ENCODE measurements at regions not wholly inside any gene's neighbourhood (a gene's known extent, or its start where the extent isn't known, plus 50 kb on each side); places are given as distances from the start of the nearest gene placed in this dataset.

DNA sequence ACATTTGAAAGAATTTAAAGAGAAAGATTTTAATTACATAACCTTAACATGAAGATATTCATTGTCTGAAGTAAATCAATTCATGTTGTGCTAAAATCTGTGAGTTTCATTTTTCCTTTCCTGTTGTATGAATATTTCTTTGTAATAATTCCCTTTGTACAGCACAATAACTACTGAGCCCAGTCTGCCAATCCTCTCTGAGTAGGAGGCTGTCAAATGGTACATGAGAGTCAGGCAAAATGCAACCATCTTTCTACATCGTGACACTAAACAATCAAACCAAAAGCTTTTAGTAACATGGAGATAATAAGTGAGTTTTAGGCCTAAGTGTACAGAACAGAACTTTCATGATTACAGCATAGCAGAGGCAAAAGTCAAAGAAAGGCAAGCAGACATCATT, 165.5 kb downstream of the PLPPR4 start:
- H3K9ac ChIP-seq (replicated peaks in 1 of 4; ENCODE audit: extremely low read depth in 1 of 4, low read depth in 3 of 4, low read length in 3 of 4) = no peak overlapping the region
- no peaks in the 10 kb centered on the region for H3K79me1 ChIP-seq (ENCODE audit: low read depth, low read length)
- WGBS, 2 experiments (ENCODE audit: extremely low coverage in 1 of 2, insufficient coverage in 1 of 2, insufficient read length in 1 of 2, insufficient replicate concordance in 2 of 2, low coverage in 1 of 2, low lambda C conversion rate in 2 of 2, missing lambda C conversion rate in 1 of 2) = 93% methylated on average over 1 of the region's 1 CpG; no CpG with 5 or more reads in 1 of the 2 experiments
- H3K4ac ChIP-seq (replicated peaks; ENCODE audit: insufficient read length, low read depth, low read length) = no peak overlapping the region
- H3K4me2 ChIP-seq (ENCODE audit: insufficient read depth in 1 of 2, low read depth in 2 of 2, low read length in 2 of 2) = no peak overlapping the region
- H2AK5ac ChIP-seq (ENCODE audit: low read depth, low read length) = no peak overlapping the region
- H3K79me2 ChIP-seq (ENCODE audit: control insufficient read depth in 1 of 2, insufficient read depth in 2 of 2, low read length in 2 of 2) = no peaks in the 10 kb centered on the region
- no peaks in the 10 kb centered on the region for H3K9me3 ChIP-seq (ENCODE audit: insufficient read depth in 2 of 2, low read depth in 1 of 2, low read length in 1 of 2)
- FAIRE-seq = no peak
- TF ChIP-seq HDAC2 (IDR thresholded peaks at IDR 0.05; ENCODE audit: borderline replicate concordance in 1 of 2, low read depth in 2 of 2, low read length in 2 of 2) (no peak), CREB1 (IDR thresholded peaks at IDR 0.05) (no peak), RFX5 (IDR thresholded peaks at IDR 0.05; ENCODE audit: borderline replicate concordance, low read depth, low read length) (no peak), RAD21 (IDR thresholded peaks at IDR 0.05 in 1 of 2, conservative IDR thresholded peaks at IDR 0.05 in 1 of 2; ENCODE audit: low read depth in 2 of 2, low read length in 2 of 2) (no peak), CTBP2 (IDR thresholded peaks at IDR 0.05; ENCODE audit: borderline replicate concordance, insufficient read depth, insufficient read length, low read length) (no peak), CHD1 (IDR thresholded peaks at IDR 0.05; ENCODE audit: low read depth, low read length) (no peak), KDM1A (IDR thresholded peaks at IDR 0.05; ENCODE audit: borderline replicate concordance, low read length) (no peak), RXRA (IDR thresholded peaks at IDR 0.05; ENCODE audit: insufficient read depth, low read depth, low read length) (no peak), FOSL1 (IDR thresholded peaks at IDR 0.05; ENCODE audit: insufficient read depth, low read depth, low read length) (no peak)
- no peaks in the 10 kb centered on the region for H3K36me3 ChIP-seq (ENCODE audit: control insufficient read depth in 2 of 4, insufficient read depth in 4 of 4, low read length in 3 of 4)
- no peaks in the 10 kb centered on the region for H3K23me2 ChIP-seq (ENCODE audit: low read depth, low read length)
- H4K8ac ChIP-seq (ENCODE audit: extremely low read depth, insufficient read depth, low read length) = no peak overlapping the region
- no peak overlapping the region for H2BK5ac ChIP-seq (ENCODE audit: low read depth, low read length)
- no peak overlapping the region for H4K91ac ChIP-seq (replicated peaks; ENCODE audit: insufficient read length, low read length)
- H2AFZ ChIP-seq (ENCODE audit: low read length) = no peak overlapping the region
- no peak for DNase-seq (ENCODE audit: low read depth in 1 of 2, low spot score in 2 of 2)
- CTCF ChIA-PET (ENCODE audit: partially characterized antibody) = interaction anchor here (0.6 kb wide), 1 partner anchor 249 kb away, joined by 3 read pairs; no protein-coding TSS in a partner anchor
- H2BK15ac ChIP-seq (ENCODE audit: low read length) = no peak overlapping the region
- H3K4me1 ChIP-seq (replicated peaks in 1 of 4; ENCODE audit: control insufficient read depth in 3 of 4, insufficient read depth in 4 of 4, low read length in 3 of 4) = no peaks in the 10 kb centered on the region
- no peaks in the 10 kb centered on the region for H3K27me3 ChIP-seq (replicated peaks in 1 of 4; ENCODE audit: control insufficient read depth in 3 of 4, extremely low read depth in 1 of 4, insufficient read depth in 3 of 4, low read length in 3 of 4)
- H4K20me1 ChIP-seq (replicated peaks in 1 of 2; ENCODE audit: control insufficient read depth in 1 of 2, insufficient read depth in 2 of 2, low read length in 2 of 2) = no peaks in the 10 kb centered on the region
- no peak overlapping the region for H3K56ac ChIP-seq (replicated peaks; ENCODE audit: insufficient read length, low read depth, low read length)
- H4K5ac ChIP-seq (ENCODE audit: insufficient read length, low read depth, low read length) = no peak overlapping the region
- H3K23ac ChIP-seq (ENCODE audit: insufficient read length) = no peak overlapping the region
- no peak overlapping the region for H3K27ac ChIP-seq (ENCODE audit: low read depth, low read length)
- H3K4me3 ChIP-seq (ENCODE audit: extremely low read depth in 1 of 4, insufficient read depth in 2 of 4, low read depth in 3 of 4, low read length in 4 of 4) = no peak overlapping the region
- H3K14ac ChIP-seq (ENCODE audit: insufficient read length) = no peak overlapping the region
- no peak overlapping the region for H3K18ac ChIP-seq (ENCODE audit: extremely low read depth, low read length)
- H2BK20ac ChIP-seq (ENCODE audit: low read length) = no peak overlapping the region
- H2BK12ac ChIP-seq (ENCODE audit: low read depth, low read length) = no peak overlapping the region
- H2BK120ac ChIP-seq (replicated peaks; ENCODE audit: low read depth, low read length) = no peak overlapping the region
- POLR2A ChIA-PET (ENCODE audit: partially characterized antibody) = no interaction called here
